HG03095 (cell line): ENCODE measurements at regions not wholly inside any gene's neighbourhood (a gene's known extent, or its start where the extent isn't known, plus 50 kb on each side); places are given as distances from the start of the nearest gene placed in this dataset.
"Not testable (repeated sequence)": the region's sequence is repeated elsewhere in the genome, so short reads cannot be mapped to it uniquely, and the experiment has no call there.

Source experiments
- ATAC-seq: cut with Tn5 transposase; IDR thresholded peaks from one replicate; pipeline ENCODE4 v1.9.1; 2021; ENCODE audit warnings: moderate library complexity; ENCODE audit not compliant: unreplicated experiment

- ATAC-seq = no peak
These were observed 142.9 kb downstream of the NOC3L start for GRCh38 chr10:94219829-94220228.

- no peak for ATAC-seq
These were observed 142.0 kb downstream of the NOC3L start for GRCh38 chr10:94220717-94221116.

GRCh38 chr10:94223702-94224370, 138.9 kb downstream of the NOC3L start:
- ATAC-seq = no peak

- ATAC-seq = no peak
These were observed 138.1 kb downstream of the NOC3L start for GRCh38 chr10:94224656-94225055.

- no peak for ATAC-seq
These were observed 137.2 kb downstream of the NOC3L start for GRCh38 chr10:94225589-94225988.

GRCh38 chr10:94230134-94230785, 132.5 kb downstream of the NOC3L start:
- ATAC-seq = no peak

GRCh38 chr10:94232711-94233383, 129.9 kb downstream of the NOC3L start:
- ATAC-seq = no peak

GRCh38 chr10:94235461-94235860, 127.3 kb downstream of the NOC3L start:
- no peak for ATAC-seq

- ATAC-seq = no peak
These were observed 124.6 kb downstream of the NOC3L start for GRCh38 chr10:94238006-94238617.

- ATAC-seq = no peak
These were observed 123.0 kb downstream of the NOC3L start for GRCh38 chr10:94239696-94240095.

GRCh38 chr10:94240491-94240890, 122.2 kb downstream of the NOC3L start:
- ATAC-seq = no peak

- ATAC-seq = no peak
These were observed 121.8 kb downstream of the NOC3L start for GRCh38 chr10:94240901-94241300.

- no peak for ATAC-seq
These were observed 111.6 kb downstream of the NOC3L start for GRCh38 chr10:94251098-94251497.

- ATAC-seq = no peak
These were observed 111.2 kb downstream of the NOC3L start for GRCh38 chr10:94251568-94251967.

- ATAC-seq = not testable (repeated sequence)
These were observed 105.3 kb downstream of the NOC3L start for GRCh38 chr10:94257407-94257806.

GRCh38 chr10:94260455-94260854, 102.3 kb downstream of the NOC3L start:
- ATAC-seq = no peak

GRCh38 chr10:94264085-94264484, 98.7 kb downstream of the NOC3L start:
- ATAC-seq = no peak

- ATAC-seq = no peak
These were observed 96.6 kb downstream of the NOC3L start for GRCh38 chr10:94266091-94266490.

GRCh38 chr10:94268652-94269051, 94.1 kb downstream of the NOC3L start:
- ATAC-seq = no peak

- ATAC-seq = no peak
These were observed 88.5 kb downstream of the NOC3L start for GRCh38 chr10:94274142-94274787.

- no peak for ATAC-seq
These were observed 86.6 kb downstream of the NOC3L start for GRCh38 chr10:94276140-94276539.
